Medulla oblongata (tissue), 1 donor: ENCODE measurements at regions not wholly inside any gene's neighbourhood (a gene's known extent, or its start where the extent isn't known, plus 50 kb on each side); places are given as distances from the start of the nearest gene placed in this dataset.
"Not testable (repeated sequence)": the region's sequence is repeated elsewhere in the genome, so short reads cannot be mapped to it uniquely, and the experiment has no call there.

Experiments used
- DNase-seq: peaks from one replicate; pipeline ENCODE4 v3.0.0-alpha.2; 2015; ENCODE audit errors: extremely low spot score

DNA sequence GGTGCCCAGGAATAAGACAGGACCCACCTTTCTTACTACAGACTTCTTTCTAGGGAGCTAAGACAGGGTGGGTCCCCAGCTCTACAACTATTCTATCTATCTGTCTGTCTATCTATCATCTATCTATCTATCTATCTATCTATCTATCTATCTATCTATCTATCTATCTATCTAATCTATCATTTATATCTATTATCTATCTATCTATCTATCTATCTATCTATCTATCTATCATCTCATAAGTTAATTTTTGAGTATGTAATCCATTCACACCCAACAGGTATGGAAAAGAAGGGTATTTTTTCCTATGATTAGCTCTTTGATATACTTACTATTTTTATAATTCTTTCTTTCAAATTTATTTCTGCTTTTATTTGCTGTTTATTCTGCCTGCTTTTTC lies 55.9 kb downstream of the BAMBI start:
- DNase-seq, result no peak

- DNase-seq, result no peak
Observed at GRCh38 chr10:28733647-28734046, 56.3 kb downstream of the BAMBI start.

DNA sequence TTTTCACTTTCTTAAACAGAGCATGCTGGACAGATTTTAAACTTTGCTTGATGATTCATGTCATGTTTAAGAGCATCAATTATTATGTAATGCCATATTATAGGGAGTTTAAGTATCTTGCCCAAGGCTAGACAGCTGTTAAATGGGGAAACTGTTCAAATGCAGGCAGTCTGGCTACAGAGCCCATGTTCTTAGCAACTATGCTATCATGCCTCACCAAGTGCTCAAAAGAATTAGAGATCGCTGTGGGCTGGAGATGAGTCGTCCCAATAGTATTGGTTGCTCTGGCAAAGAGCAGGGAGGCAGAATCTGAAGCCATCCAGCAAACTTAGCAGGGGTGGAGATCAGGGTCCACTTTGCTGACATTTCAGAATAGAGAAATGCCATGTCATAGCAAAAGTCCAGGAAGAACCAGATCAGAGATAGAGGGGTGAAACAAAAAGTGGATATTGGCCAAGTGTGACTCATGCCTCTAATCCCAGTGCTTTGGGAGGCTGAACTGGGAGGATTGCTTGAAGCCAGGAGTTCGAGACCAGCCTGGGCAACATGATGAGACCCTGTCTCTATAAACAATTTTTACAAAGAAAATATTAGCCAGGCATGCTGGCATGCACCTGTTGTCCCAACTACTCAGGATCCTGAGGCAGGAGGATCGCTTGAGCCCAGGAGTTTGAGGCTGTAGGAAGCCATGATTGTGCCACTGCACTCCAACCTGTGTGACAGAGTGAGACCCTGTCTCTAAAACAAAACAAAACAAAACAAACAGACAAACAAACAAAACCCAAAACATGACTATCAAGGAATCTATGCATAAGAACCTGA lies 57.8 kb downstream of the BAMBI start:
- no peak for DNase-seq

DNA sequence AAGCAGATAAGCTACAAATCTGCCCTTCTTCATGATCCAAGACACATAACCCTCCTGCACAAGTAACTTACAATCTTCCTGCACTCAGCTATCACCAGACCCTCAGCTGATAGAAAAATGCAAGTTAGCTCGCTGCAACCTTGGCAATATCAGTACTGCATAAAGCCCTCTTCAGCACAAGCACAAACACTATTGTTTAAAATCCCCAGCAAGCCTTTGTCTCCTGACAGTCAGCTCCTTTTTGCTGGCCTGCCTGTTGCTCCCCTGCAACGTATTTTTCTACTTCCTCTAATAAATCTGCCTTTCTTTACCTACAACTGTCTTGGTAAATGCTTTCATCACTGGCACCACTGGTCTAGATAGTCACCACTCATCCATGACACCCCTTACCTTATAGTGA lies 59.8 kb downstream of the BAMBI start:
- DNase-seq, result peak; percentile 59

- DNase-seq, result no peak
Observed at GRCh38 chr10:28738200-28738599, 60.9 kb downstream of the BAMBI start.

DNA sequence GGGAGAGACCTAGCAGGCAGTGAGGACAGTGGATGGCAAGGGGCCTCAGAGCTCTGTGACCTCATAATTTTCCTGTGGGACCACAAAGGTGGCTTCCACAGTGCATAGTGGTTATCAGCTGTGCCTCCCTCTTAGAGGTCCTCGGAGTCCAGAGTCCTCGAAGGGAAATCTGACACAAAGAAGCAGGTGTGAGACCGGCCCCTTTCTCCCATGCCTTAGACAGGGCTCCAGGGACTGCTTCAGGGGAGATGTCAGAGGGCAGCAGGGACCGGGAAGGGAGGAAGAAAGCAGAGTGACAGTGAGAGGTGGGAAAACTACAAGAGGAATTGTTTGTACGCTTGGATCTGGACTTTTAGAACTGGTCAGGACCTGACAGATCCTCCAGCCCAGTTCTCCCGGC lies 66.3 kb downstream of the BAMBI start:
- no peak for DNase-seq

- DNase-seq, result no peak
Observed at GRCh38 chr10:28744069-28744768, 66.9 kb downstream of the BAMBI start.

- DNase-seq, result no peak
Observed at GRCh38 chr10:28754930-28755718, 77.8 kb downstream of the BAMBI start.

DNA sequence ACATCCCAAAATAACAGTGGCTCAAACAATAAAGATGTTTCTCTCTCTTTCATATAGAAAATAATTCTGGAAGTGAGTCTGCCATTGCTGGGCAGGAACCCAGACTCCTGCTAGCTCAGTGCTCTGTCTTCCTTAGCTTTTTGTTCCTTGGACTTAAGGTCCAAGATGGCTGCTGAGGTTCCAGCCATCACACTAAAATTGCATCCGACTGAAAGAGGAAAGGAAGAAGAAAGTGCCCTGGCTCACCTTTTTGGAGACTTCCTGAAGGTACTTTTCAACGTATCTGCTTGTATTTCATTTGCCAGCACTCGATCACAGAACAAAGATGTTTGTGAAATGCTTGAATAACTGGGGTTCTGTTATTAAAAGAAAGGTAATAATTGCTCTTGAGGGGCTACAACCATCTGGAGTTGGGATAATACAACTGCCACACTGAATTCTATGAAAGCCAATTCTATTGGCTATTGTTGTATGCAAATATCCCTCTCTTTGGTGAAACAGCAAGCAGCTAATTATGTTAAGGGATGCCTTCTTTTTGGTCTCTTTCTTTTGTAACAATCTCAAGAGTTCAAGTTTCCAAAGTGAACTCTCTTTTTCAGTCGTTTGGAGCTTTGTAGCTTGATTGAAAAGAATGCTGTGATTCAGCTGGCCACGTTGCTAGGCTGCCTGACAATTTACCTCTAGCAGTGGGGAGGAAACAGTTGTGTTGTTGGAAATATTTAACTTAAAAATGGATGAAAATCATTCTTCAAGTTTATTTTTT lies 83.9 kb downstream of the BAMBI start:
- peak; percentile 40 for DNase-seq

GRCh38 chr10:28763471-28764170 lies 86.3 kb downstream of the BAMBI start:
- no peak for DNase-seq

DNA sequence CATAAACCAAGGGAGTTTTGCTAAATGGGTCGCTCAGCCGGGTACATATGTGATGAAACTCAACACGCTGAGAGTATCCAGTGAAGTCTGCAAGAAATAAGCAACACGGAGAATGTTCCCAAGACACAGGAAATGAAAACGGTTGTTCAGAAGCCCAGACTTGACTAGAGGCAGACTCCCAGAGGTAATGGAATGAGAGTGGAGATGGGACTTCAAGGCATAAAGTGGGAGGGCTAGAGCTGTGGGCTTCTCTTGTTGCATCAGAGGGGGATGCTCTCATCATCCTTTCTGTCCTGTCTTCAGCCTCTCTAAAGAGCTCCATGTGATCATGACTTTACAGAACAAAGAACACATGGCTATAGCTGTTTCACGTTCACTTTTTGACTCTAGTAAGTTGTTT lies 88.3 kb downstream of the BAMBI start:
- no peak for DNase-seq

DNA sequence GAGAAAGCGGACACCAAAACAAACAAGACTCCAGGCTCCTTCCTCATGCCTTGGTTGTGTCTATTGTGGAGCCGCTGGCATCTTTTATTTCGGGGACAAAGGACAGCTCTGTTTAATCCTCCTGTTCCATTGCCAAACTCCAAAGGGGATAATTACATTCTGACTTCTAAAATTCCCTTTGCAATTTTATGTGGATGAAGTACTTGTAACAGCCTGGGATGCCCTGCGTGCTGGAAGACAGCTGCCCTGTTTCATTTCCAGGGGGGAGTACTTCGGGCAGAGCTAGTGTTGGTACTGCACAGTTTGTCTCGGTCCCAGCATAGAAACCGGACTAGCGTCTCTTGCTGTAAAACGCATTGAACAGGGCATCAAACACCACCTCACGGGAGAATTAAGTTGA lies 90.9 kb downstream of the BAMBI start:
- DNase-seq, result peak; percentile 77

DNA sequence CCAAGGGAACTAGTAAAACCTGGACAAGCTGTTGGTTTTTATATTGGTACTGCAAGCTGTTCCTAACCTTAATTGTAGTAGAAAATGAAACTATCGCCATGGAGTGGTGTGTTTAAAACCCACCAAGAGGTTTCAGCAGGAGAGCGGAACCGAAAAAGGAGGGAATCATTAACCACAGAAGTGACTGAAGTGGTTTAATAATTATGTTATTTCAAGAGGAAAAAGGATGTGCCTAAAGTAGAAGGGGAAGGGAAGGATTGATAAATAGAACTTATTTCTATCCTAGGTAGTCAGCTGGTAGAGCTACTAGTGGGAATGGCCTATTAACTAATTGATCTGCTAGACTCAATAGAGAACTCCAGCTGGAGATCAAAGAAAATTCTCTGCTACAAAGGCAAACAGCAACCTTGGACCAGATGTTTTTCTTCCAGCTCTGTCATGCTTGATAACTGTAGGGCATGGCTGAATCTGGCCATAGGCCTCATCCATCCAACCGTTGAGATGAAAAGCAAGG lies 91.8 kb downstream of the BAMBI start:
- DNase-seq, result no peak

- DNase-seq, result not testable (repeated sequence)
Observed at GRCh38 chr10:28771580-28772090, 94.3 kb downstream of the BAMBI start.

- no peak for DNase-seq
Observed at GRCh38 chr10:28774051-28774995, 97.0 kb downstream of the BAMBI start.

- no peak for DNase-seq
Observed at GRCh38 chr10:28775773-28776172, 98.5 kb downstream of the BAMBI start.

- DNase-seq, result no peak
Observed at GRCh38 chr10:28776519-28776918, 99.2 kb downstream of the BAMBI start.

DNA sequence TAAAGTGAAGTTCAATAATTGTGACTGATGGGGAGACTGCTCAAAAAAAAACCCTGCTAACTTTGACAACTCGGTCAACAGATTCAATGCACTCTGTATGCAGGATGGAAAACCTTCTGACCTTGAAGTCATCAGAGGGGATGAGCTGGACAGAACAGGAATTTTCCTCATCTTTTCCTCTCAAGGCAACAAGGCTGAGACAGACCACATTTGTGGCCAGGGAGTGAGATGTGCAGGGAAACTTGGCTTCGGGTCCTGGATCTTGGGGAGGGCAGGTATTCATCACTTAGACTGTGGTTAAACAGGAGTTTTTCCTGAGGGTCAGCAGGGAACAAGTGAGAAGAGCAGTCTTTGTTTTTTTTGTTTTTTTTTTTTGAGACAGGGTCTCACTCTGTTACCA lies 100.6 kb downstream of the BAMBI start:
- no peak for DNase-seq

GRCh38 chr10:28778524-28778923 lies 101.2 kb downstream of the BAMBI start:
- DNase-seq, result no peak

DNA sequence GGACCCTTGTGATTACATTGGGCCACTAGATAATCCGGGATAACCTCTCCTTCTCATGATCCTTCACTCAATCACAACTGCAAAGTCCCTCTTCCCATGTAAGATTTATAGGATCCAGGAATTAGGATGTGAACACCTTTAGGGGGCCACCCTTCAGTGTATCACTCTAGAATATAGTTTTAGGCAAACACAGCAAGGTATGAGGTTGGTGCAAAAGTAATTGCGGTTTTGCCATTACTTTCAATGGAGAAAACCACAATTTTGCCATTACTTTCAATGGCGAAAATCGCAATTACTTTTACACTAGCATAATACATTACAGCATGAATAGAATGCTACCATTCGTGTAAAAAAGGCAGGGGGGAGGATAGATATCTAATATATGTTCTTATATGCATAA lies 104.0 kb downstream of the BAMBI start:
- DNase-seq, result no peak
